Naive B cell (primary cell): ENCODE measurements at regions not wholly inside any gene's neighbourhood (a gene's known extent, or its start where the extent isn't known, plus 50 kb on each side); places are given as distances from the start of the nearest gene placed in this dataset.

Experiments
- ATAC-seq, 2 donors: fragments of 150-1000 bp; cut with Tn5 transposase; 2 replicates each; pipeline ENCODE4 v1.10.0; 2021; ENCODE audit warnings: low read depth in 2 of 2, mild to moderate bottlenecking in 2 of 2, moderate library complexity in 2 of 2
- DNase-seq: peaks from one replicate; pipeline ENCODE4 v3.0.0; 2022
- H3K27ac Mint-ChIP-seq, 6 donors: one replicate each; pipeline ENCODE4 v1.8.0; 2020 to 2022; ENCODE audit warnings: mild to moderate bottlenecking in 6 of 6, mixed read lengths in 6 of 6, moderate library complexity in 5 of 6, inconsistent platforms in 2 of 6
- H3K27me3 Mint-ChIP-seq, 3 donors: one replicate each; pipeline ENCODE4 v1.8.0; 2021 to 2022; ENCODE audit warnings: mixed read lengths in 3 of 3, mild to moderate bottlenecking in 1 of 3
- H3K36me3 Mint-ChIP-seq, 2 donors: one replicate each; pipeline ENCODE4 v1.8.0; 2020 to 2022; ENCODE audit warnings: mixed read lengths in 2 of 2, inconsistent platforms in 1 of 2, mild to moderate bottlenecking in 1 of 2
- H3K4me1 Mint-ChIP-seq, 3 donors: one replicate each; pipeline ENCODE4 v1.8.0; 2020 to 2022; ENCODE audit warnings: mixed read lengths in 3 of 3, inconsistent platforms in 1 of 3, mild to moderate bottlenecking in 1 of 3, moderate library complexity in 1 of 3
- H3K4me3 Mint-ChIP-seq, 8 donors: one replicate each; pipeline ENCODE4 v1.8.0; 2020 to 2022; ENCODE audit warnings: mild to moderate bottlenecking in 8 of 8, mixed read lengths in 8 of 8, moderate library complexity in 8 of 8, inconsistent platforms in 2 of 8
- H3K9me3 Mint-ChIP-seq, 7 donors: one replicate each; pipeline ENCODE4 v1.8.0; 2020 to 2022; ENCODE audit warnings: mixed read lengths in 7 of 7, mild to moderate bottlenecking in 5 of 7, inconsistent platforms in 2 of 7, moderate library complexity in 1 of 7

DNA sequence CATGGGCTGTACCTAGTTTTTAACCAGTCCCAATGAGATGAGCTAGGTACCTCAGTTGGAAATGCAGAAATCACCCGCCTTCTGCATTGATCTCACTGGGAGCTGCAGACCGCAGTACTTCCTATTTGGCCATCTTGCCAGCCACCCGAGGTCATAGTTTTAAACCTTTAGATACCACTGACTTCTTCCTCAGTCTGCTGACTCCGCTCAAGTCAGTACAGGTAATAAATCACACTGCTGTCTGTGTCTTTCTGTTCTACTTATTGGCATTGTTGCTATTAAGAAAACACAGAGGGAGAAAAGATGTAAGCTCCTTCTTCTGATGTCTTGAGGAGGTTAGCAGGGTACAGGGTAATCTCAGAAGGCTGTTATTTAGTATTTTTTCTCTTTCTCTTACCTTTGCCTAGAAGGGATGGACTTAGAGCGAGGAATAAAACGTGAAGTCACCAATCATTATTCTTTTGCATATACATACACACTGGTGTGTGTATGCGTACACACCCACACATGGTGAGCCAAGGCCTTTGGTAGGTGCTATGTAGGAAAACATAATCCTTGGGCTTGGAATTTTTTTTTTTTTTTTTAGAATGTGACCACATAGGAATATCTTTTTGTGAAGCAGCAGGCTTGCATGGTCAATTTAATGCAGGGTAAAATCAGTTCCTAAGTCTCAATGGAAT lies 197.2 kb downstream of the EDEM1 start:
- Mint-ChIP-seq H3K4me1 (peaks cover 15 to 22% (median 17%) of the 10 kb centered on the region in 3 donors), H3K27me3 (peaks cover 0 to 15% (median 0%) of the 10 kb centered on the region in 3 donors), H3K4me3 (peak overlapping the region in 1 of 8 donors; percentile 66), H3K36me3 (peaks cover 11 to 12% of the 10 kb centered on the region in 2 donors), H3K27ac (no peak overlapping the region), H3K9me3 (peaks cover 5 to 28% (median 21%) of the 10 kb centered on the region in 7 donors)
- no peak for ATAC-seq
- DNase-seq: no peak

- H3K36me3 Mint-ChIP-seq: peaks cover 5 to 6% of the 10 kb centered on the region in 2 donors
- H3K27me3 Mint-ChIP-seq: peaks cover 0 to 2% (median 0%) of the 10 kb centered on the region in 3 donors
- ATAC-seq: no peak
- no peak overlapping the region for H3K4me3 Mint-ChIP-seq
- DNase-seq: no peak
- peaks cover 48 to 49% (median 49%) of the 10 kb centered on the region in 3 donors for H3K4me1 Mint-ChIP-seq
- H3K9me3 Mint-ChIP-seq: peaks cover 0 to 6% (median 3%) of the 10 kb centered on the region in 7 donors
- no peak overlapping the region for H3K27ac Mint-ChIP-seq
These were observed 200.6 kb downstream of the EDEM1 start for GRCh38 chr3:5388091-5388490.

GRCh38 chr3:5389057-5389456 lies 201.6 kb downstream of the EDEM1 start:
- ATAC-seq (no peak), DNase-seq (no peak)
- peak overlapping the region in 4 of 6 donors; percentile 25 to 46 (median 29) for H3K27ac Mint-ChIP-seq
- peaks cover 45 to 49% (median 46%) of the 10 kb centered on the region in 3 donors for H3K4me1 Mint-ChIP-seq
- peak overlapping the region in 4 of 8 donors; percentile 52 to 77 (median 64) for H3K4me3 Mint-ChIP-seq
- H3K27me3 Mint-ChIP-seq: no peaks in the 10 kb centered on the region
- H3K9me3 Mint-ChIP-seq: no peaks in the 10 kb centered on the region
- H3K36me3 Mint-ChIP-seq: peaks cover 0 to 5% of the 10 kb centered on the region in 2 donors

DNA sequence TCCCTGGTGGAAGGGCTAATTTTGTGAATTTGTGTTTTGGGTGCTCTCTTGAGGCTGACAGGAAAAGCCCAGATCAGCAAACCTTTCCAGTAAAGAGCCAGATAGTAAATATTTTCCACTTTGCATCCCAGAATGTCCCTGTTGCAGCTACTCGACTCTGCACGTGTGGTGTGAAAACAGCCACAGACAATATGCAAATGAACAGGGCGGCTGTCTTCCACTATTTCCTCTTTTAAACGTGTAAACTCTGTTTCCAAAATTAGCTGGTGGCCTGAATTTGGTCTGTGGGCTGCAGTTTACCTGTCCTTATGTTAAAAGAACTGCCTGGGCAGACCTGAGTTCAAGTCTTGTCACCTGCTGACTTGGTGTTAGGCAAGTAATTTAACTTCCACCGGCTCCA lies 202.7 kb downstream of the EDEM1 start:
- H3K27ac Mint-ChIP-seq: peak overlapping the region; percentile 65 to 95 (median 88)

GRCh38 chr3:5390936-5391625 lies 203.6 kb downstream of the EDEM1 start:
- H3K27ac Mint-ChIP-seq: peak overlapping the region; percentile 65 to 95 (median 89)

More for the DNA sequence above, 202.7 kb downstream of the EDEM1 start:
- Mint-ChIP-seq H3K36me3 (peaks cover 0 to 5% of the 10 kb centered on the region in 2 donors), H3K4me3 (peak overlapping the region; percentile 29 to 84 (median 79)), H3K27me3 (no peaks in the 10 kb centered on the region), H3K9me3 (no peaks in the 10 kb centered on the region), H3K4me1 (peaks cover 41 to 49% (median 43%) of the 10 kb centered on the region in 3 donors)
- ATAC-seq (peak; percentile 85 to 89), DNase-seq (peak; percentile 49)

GRCh38 chr3:5401002-5401401 lies 213.5 kb downstream of the EDEM1 start:
- no peak overlapping the region for H3K27ac Mint-ChIP-seq
- peaks cover 0 to 9% (median 0%) of the 10 kb centered on the region in 7 donors for H3K9me3 Mint-ChIP-seq
- peaks cover 4 to 9% of the 10 kb centered on the region in 2 donors for H3K36me3 Mint-ChIP-seq
- peaks cover 0 to 13% (median 12%) of the 10 kb centered on the region in 3 donors for H3K27me3 Mint-ChIP-seq
- H3K4me3 Mint-ChIP-seq: no peak overlapping the region
- DNase-seq (no peak), ATAC-seq (no peak)
- H3K4me1 Mint-ChIP-seq: peaks cover 0 to 12% (median 0%) of the 10 kb centered on the region in 3 donors

More at GRCh38 chr3:5390936-5391625, 203.6 kb downstream of the EDEM1 start:
- no peaks in the 10 kb centered on the region for H3K9me3 Mint-ChIP-seq
- DNase-seq: no peak
- no peaks in the 10 kb centered on the region for H3K27me3 Mint-ChIP-seq
- H3K4me3 Mint-ChIP-seq: peak overlapping the region; percentile 5 to 84 (median 73)
- H3K4me1 Mint-ChIP-seq: peaks cover 41 to 49% (median 43%) of the 10 kb centered on the region in 3 donors
- ATAC-seq: peak; percentile 36 to 43
- H3K36me3 Mint-ChIP-seq: peaks cover 0 to 5% of the 10 kb centered on the region in 2 donors

DNA sequence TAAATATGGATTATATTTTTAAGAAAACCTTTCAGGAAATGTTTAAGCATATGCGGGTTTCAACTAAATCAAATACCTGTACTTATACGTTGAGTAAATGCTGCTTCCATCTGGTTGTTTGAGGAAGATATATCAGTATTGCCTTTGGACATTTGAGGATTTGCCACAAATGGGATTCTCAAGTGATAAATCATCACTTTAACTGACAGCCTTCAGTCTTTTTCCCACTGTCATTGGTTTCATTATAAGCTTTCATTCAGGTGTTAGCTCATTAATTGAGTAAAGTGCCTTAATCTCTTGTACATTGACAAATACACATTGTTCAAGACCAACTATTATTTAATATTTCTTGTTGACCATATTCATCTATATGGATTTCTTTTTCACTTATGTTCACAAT lies 217.2 kb downstream of the EDEM1 start:
- Mint-ChIP-seq H3K27me3 (peaks cover 5 to 32% (median 12%) of the 10 kb centered on the region in 3 donors), H3K4me3 (no peak overlapping the region), H3K4me1 (peaks cover 0 to 6% (median 0%) of the 10 kb centered on the region in 3 donors), H3K27ac (peak overlapping the region in 1 of 6 donors; percentile 5), H3K36me3 (peaks cover 9% of the 10 kb centered on the region in 2 donors), H3K9me3 (peaks cover 0 to 9% (median 0%) of the 10 kb centered on the region in 7 donors)
- DNase-seq (no peak), ATAC-seq (no peak)

DNA sequence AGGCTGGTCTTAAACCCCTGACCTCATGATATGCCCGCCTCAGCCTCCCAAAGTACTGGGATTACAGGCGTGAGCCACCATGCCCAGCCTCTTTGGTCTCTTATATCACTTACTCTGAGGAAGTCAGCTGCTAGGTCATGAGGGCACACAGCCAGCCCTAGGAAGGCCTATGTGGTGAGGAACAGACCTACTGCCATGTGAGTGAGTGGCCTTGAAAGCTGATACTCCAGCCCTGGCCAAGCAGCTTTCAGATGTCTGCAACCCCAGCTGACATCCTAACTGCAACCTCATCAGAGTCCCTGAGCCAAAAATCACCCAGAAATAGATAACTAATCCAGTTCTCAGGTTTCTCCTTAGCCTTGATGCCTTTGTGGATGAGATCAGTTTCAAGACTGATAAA lies 224.3 kb downstream of the EDEM1 start:
- no peak for ATAC-seq
- H3K4me1 Mint-ChIP-seq: peaks cover 0 to 4% (median 0%) of the 10 kb centered on the region in 3 donors

DNA sequence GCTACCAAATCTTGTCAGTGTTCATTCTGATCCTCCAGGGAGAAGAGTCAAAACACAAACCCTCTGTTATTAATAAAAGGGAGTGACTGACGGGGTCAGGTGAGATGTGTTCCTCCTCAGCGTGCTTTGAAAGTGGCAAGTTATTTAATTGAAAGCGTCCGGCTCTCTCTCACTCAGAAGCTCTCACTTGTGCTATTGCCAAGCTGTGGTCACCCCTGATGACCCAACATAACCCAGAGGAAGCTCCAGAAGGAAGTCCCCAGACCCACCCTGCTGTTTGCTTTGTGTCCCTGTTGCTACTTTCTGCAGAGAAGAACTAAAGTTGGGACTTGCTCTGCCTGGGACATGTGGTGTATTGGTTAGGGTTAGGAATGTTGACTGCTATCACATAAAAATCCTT lies 235.6 kb downstream of the EDEM1 start:
- H3K36me3 Mint-ChIP-seq: no peaks in the 10 kb centered on the region
- no peak overlapping the region for H3K27ac Mint-ChIP-seq
- H3K9me3 Mint-ChIP-seq: peaks cover 0 to 3% (median 0%) of the 10 kb centered on the region in 7 donors
- DNase-seq: no peak
- ATAC-seq: no peak
- no peak overlapping the region for H3K4me3 Mint-ChIP-seq
- peaks cover 9 to 26% (median 9%) of the 10 kb centered on the region in 3 donors for H3K4me1 Mint-ChIP-seq
- peaks cover 0 to 6% (median 4%) of the 10 kb centered on the region in 3 donors for H3K27me3 Mint-ChIP-seq

More for the DNA sequence above, 224.3 kb downstream of the EDEM1 start:
- H3K9me3 Mint-ChIP-seq: peaks cover 8 to 21% (median 15%) of the 10 kb centered on the region in 7 donors
- H3K27ac Mint-ChIP-seq: no peak overlapping the region
- no peak overlapping the region for H3K4me3 Mint-ChIP-seq
- peaks cover 12 to 27% (median 12%) of the 10 kb centered on the region in 3 donors for H3K27me3 Mint-ChIP-seq
- H3K36me3 Mint-ChIP-seq: peaks cover 6 to 9% of the 10 kb centered on the region in 2 donors
- no peak for DNase-seq

DNA sequence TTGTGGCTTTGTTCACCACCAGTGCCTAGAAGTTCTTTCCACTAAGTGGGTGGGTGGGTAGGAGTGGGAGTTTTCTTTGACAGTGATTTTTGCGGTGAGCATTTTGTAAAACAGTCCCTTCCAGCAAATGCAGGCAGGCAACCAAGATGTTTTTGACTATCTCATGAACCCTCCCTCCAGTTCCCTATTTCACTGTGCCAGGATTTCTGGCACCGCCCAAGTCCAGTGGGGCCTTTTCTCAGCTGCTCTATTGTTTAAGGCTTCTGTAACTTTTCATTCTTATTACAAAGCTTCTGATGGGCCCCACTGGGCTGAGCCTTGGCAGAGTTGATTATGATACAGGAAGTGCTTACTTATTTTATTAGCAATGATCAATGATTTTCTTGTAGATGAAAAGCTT lies 236.0 kb downstream of the EDEM1 start:
- H3K4me1 Mint-ChIP-seq: peaks cover 11 to 30% (median 12%) of the 10 kb centered on the region in 3 donors
- H3K27me3 Mint-ChIP-seq: peaks cover 0 to 6% (median 4%) of the 10 kb centered on the region in 3 donors
- no peak overlapping the region for H3K4me3 Mint-ChIP-seq
- H3K27ac Mint-ChIP-seq: no peak overlapping the region
- no peaks in the 10 kb centered on the region for H3K9me3 Mint-ChIP-seq
- DNase-seq: no peak
- ATAC-seq: no peak
- no peaks in the 10 kb centered on the region for H3K36me3 Mint-ChIP-seq

- Mint-ChIP-seq H3K4me1 (peaks cover 15 to 37% (median 19%) of the 10 kb centered on the region in 3 donors), H3K27ac (peak overlapping the region in 2 of 6 donors; percentile 40 to 45), H3K9me3 (no peaks in the 10 kb centered on the region), H3K4me3 (no peak overlapping the region), H3K36me3 (no peaks in the 10 kb centered on the region), H3K27me3 (peaks cover 0 to 4% (median 3%) of the 10 kb centered on the region in 3 donors)
- ATAC-seq (no peak), DNase-seq (no peak)
These were observed 237.9 kb downstream of the EDEM1 start for GRCh38 chr3:5425371-5425770.

GRCh38 chr3:5426094-5426883 lies 238.8 kb downstream of the EDEM1 start:
- H3K4me1 Mint-ChIP-seq: peaks cover 15 to 37% (median 19%) of the 10 kb centered on the region in 3 donors
- H3K36me3 Mint-ChIP-seq: no peaks in the 10 kb centered on the region
- ATAC-seq (peak; percentile 79 to 84), DNase-seq (peak; percentile 39)
- H3K4me3 Mint-ChIP-seq: peak overlapping the region in 1 of 8 donors; percentile 16
- peaks cover 0 to 4% (median 0%) of the 10 kb centered on the region in 3 donors for H3K27me3 Mint-ChIP-seq
- H3K27ac Mint-ChIP-seq: peak overlapping the region in 2 of 6 donors; percentile 8 to 65
- H3K9me3 Mint-ChIP-seq: no peaks in the 10 kb centered on the region

DNA sequence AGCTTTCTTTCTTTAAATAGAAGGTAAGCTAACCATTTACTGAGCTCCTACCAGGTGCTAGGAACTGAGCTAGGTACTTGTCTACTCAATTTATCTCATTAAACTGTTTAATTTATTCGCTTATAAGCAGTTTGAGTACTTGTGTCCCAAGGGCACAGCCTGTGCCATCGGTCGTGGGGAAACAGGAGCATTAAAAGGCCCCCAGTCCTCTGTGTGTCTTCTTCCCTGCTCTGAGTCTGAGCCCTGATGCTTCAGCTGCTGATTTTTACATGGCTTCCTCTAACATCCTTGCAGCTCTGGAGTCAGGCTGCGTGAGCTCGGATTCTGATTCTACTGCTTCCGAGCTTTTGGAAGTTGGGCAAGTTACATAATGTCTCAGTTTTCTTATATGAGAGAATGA lies 239.5 kb downstream of the EDEM1 start:
- Mint-ChIP-seq H3K4me3 (no peak overlapping the region), H3K4me1 (peaks cover 15 to 37% (median 19%) of the 10 kb centered on the region in 3 donors), H3K27me3 (peaks cover 0 to 4% (median 0%) of the 10 kb centered on the region in 3 donors), H3K36me3 (no peaks in the 10 kb centered on the region), H3K27ac (no peak overlapping the region), H3K9me3 (no peaks in the 10 kb centered on the region)
- DNase-seq: no peak
- ATAC-seq: no peak
